HG02870 (cell line): ENCODE measurements at regions not wholly inside any gene's neighbourhood (a gene's known extent, or its start where the extent isn't known, plus 50 kb on each side); places are given as distances from the start of the nearest gene placed in this dataset.
"Not testable (repeated sequence)": the region's sequence is repeated elsewhere in the genome, so short reads cannot be mapped to it uniquely, and the experiment has no call there.

Experiments
- ATAC-seq: cut with Tn5 transposase; IDR thresholded peaks from one replicate; pipeline ENCODE4 v1.9.1; 2021; ENCODE audit warnings: mild to moderate bottlenecking, moderate library complexity; ENCODE audit not compliant: unreplicated experiment

GRCh38 chr6:55957961-55958422 lies 82.6 kb upstream of the BMP5 start:
- no peak for ATAC-seq

GRCh38 chr6:55955684-55956083 lies 80.3 kb upstream of the BMP5 start:
- no peak for ATAC-seq

- no peak for ATAC-seq
Measured at GRCh38 chr6:55954436-55954835, 79.0 kb upstream of the BMP5 start.

- no peak for ATAC-seq
Measured at GRCh38 chr6:55953335-55953734, 77.9 kb upstream of the BMP5 start.

GRCh38 chr6:55950071-55950814 lies 74.9 kb upstream of the BMP5 start:
- ATAC-seq = no peak

- ATAC-seq = no peak
Measured at GRCh38 chr6:55943329-55943728, 67.9 kb upstream of the BMP5 start.

- no peak for ATAC-seq
Measured at GRCh38 chr6:55941702-55942101, 66.3 kb upstream of the BMP5 start.

GRCh38 chr6:55937951-55938690 lies 62.7 kb upstream of the BMP5 start:
- no peak for ATAC-seq

GRCh38 chr6:55937261-55937947 lies 62.0 kb upstream of the BMP5 start:
- ATAC-seq = no peak

GRCh38 chr6:55931101-55931500 lies 55.7 kb upstream of the BMP5 start:
- ATAC-seq = no peak

- ATAC-seq = not testable (repeated sequence)
Measured at GRCh38 chr6:55927713-55928112, 52.3 kb upstream of the BMP5 start.

GRCh38 chr6:55925292-55925691 lies 49.9 kb upstream of the BMP5 start:
- no peak for ATAC-seq
